Endothelial cell of umbilical vein (primary cell): ENCODE measurements at regions not wholly inside any gene's neighbourhood (a gene's known extent, or its start where the extent isn't known, plus 50 kb on each side); places are given as distances from the start of the nearest gene placed in this dataset.

ENCODE experiments used
- CTCF ChIP-seq, 2 donors: IDR thresholded peaks; 1 replicate in 1 of 2; 2 replicates in 1 of 2; pipeline ENCODE4 v1.5.1; 2011; ENCODE audit warnings: low read length in 2 of 2, mild to moderate bottlenecking in 2 of 2, moderate library complexity in 2 of 2, control low read depth in 1 of 2, inconsistent platforms in 1 of 2, low read depth in 1 of 2; ENCODE audit not compliant: insufficient read depth in 1 of 2; ENCODE audit errors: extremely low read depth in 1 of 2
- EZH2 ChIP-seq: IDR thresholded peaks from 2 replicates; pipeline ENCODE4 v1.6.1; 2012; ENCODE audit warnings: borderline replicate concordance, low read depth, mild to moderate bottlenecking, moderate library complexity, low read length, inconsistent platforms; ENCODE audit not compliant: severe bottlenecking
- GATA2 ChIP-seq: IDR thresholded peaks from 2 replicates; pipeline ENCODE4 v1.7.0; 2011; ENCODE audit warnings: low read depth, mild to moderate bottlenecking, moderate library complexity, mixed read lengths, low read length; ENCODE audit not compliant: insufficient read length, insufficient read depth
- JUN ChIP-seq: IDR thresholded peaks from 2 replicates; pipeline ENCODE4 v1.6.1; 2011; ENCODE audit warnings: borderline replicate concordance, low read depth; ENCODE audit not compliant: insufficient read length, insufficient read depth
- MAX ChIP-seq: IDR thresholded peaks from 2 replicates; pipeline ENCODE4 v1.6.1; 2011; ENCODE audit not compliant: insufficient read depth, insufficient read length
- MYC ChIP-seq: IDR thresholded peaks from one replicate; pipeline ENCODE4 v1.6.1; 2011; ENCODE audit warnings: mild to moderate bottlenecking, low read depth, low read length
- POLR2A ChIP-seq: IDR thresholded peaks from 2 replicates; pipeline ENCODE4 v1.6.1; 2012; ENCODE audit warnings: low read depth, mild to moderate bottlenecking, control low read depth, low read length
- POLR2AphosphoS5 ChIP-seq: IDR thresholded peaks from 2 replicates; pipeline ENCODE4 v1.6.1; 2012; ENCODE audit warnings: low read depth, mild to moderate bottlenecking, control low read depth, low read length, moderate library complexity; ENCODE audit not compliant: insufficient read depth

GRCh38 chr2:120510751-120511395 is 164.9 kb downstream of the INHBB start:
- TF ChIP-seq POLR2A: no peak
- no peak for TF ChIP-seq CTCF (IDR thresholded peaks at IDR 0.05; ENCODE audit: extremely low read depth in 1 of 2, insufficient read depth in 1 of 2, low read depth in 1 of 2, low read length in 2 of 2)
- no peak for TF ChIP-seq EZH2
- TF ChIP-seq POLR2AphosphoS5: no peak
- TF ChIP-seq MYC: no peak
- TF ChIP-seq MAX: no peak
- TF ChIP-seq JUN: no peak
- no peak for TF ChIP-seq GATA2
